Ishikawa (cell line): ENCODE measurements at regions not wholly inside any gene's neighbourhood (a gene's known extent, or its start where the extent isn't known, plus 50 kb on each side); places are given as distances from the start of the nearest gene placed in this dataset.

ENCODE experiments used
- CEBPB ChIP-seq: IDR thresholded peaks from 2 replicates; pipeline ENCODE4 v1.6.1; 2012
- CREB1 ChIP-seq: IDR thresholded peaks from 2 replicates; pipeline ENCODE4 v1.6.1; 2012; ENCODE audit warnings: low read depth
- EGR1 ChIP-seq: IDR thresholded peaks from 2 replicates; pipeline ENCODE4 v1.6.1; 2012
- EP300 ChIP-seq: IDR thresholded peaks from 2 replicates; pipeline ENCODE4 v1.6.1; 2012; ENCODE audit warnings: borderline replicate concordance
- FOXM1 ChIP-seq: IDR thresholded peaks from 2 replicates; pipeline ENCODE4 v1.6.1; 2012; ENCODE audit warnings: low read depth, borderline replicate concordance
- NFIC ChIP-seq: IDR thresholded peaks from 2 replicates; pipeline ENCODE4 v1.6.1; 2012
- RAD21 ChIP-seq: IDR thresholded peaks from 2 replicates; pipeline ENCODE4 v1.6.1; 2012; ENCODE audit warnings: low read depth
- TAF1 ChIP-seq: IDR thresholded peaks from 2 replicates; pipeline ENCODE4 v1.6.1; 2012; ENCODE audit warnings: low read depth, mild to moderate bottlenecking
- TCF12 ChIP-seq: IDR thresholded peaks from 2 replicates; pipeline ENCODE4 v1.6.1; 2012; ENCODE audit warnings: low read depth
- TEAD4 ChIP-seq: IDR thresholded peaks from 2 replicates; pipeline ENCODE4 v1.6.1; 2012
- USF1 ChIP-seq: IDR thresholded peaks from 2 replicates; pipeline ENCODE4 v1.6.1; 2012
- YY1 ChIP-seq: IDR thresholded peaks from 2 replicates; pipeline ENCODE4 v1.6.1; 2012; ENCODE audit warnings: low read depth
- ZBTB7A ChIP-seq: IDR thresholded peaks from 2 replicates; pipeline ENCODE4 v1.6.1; 2012; ENCODE audit warnings: low read depth
- TF ChIP-seq, protein P1 (sequence below): IDR thresholded peaks from 2 replicates; pipeline ENCODE4 v1.6.1; 2012
- TF ChIP-seq, protein P2 (sequence below): IDR thresholded peaks from 2 replicates; pipeline ENCODE4 v1.6.1; 2012; ENCODE audit warnings: low read depth, mild to moderate bottlenecking

- TF ChIP-seq FOXM1 (no peak), EP300 (no peak), USF1 (no peak), YY1 (no peak), CEBPB (no peak), ZBTB7A (no peak), TEAD4 (no peak), TAF1 (no peak), TCF12 (no peak)
Measured at GRCh38 chr13:80873589-80873988, 532.7 kb upstream of the SPRY2 start.

GRCh38 chr13:80871481-80871880 lies 530.6 kb upstream of the SPRY2 start:
- TF ChIP-seq EP300 (no peak), RAD21 (no peak)

- TF ChIP-seq, protein P1, sequence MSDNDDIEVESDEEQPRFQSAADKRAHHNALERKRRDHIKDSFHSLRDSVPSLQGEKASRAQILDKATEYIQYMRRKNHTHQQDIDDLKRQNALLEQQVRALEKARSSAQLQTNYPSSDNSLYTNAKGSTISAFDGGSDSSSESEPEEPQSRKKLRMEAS: no peak
- no peak for TF ChIP-seq EGR1
- no peak for TF ChIP-seq CEBPB
Measured at GRCh38 chr13:80870186-80870585, 529.3 kb upstream of the SPRY2 start.

GRCh38 chr13:80866921-80867320 lies 526.0 kb upstream of the SPRY2 start:
- TF ChIP-seq EGR1 (no peak), EP300 (no peak), NFIC (no peak), YY1 (no peak)

GRCh38 chr13:80865329-80865728 lies 524.4 kb upstream of the SPRY2 start:
- TF ChIP-seq CREB1 (no peak), RAD21 (no peak), CEBPB (no peak), TEAD4 (no peak), USF1 (no peak), EGR1 (no peak), TCF12 (no peak), FOXM1 (no peak), EP300 (no peak), YY1 (no peak), ZBTB7A (no peak), TAF1 (no peak), NFIC (no peak)
- TF ChIP-seq, protein P1: no peak
- TF ChIP-seq, protein P2, sequence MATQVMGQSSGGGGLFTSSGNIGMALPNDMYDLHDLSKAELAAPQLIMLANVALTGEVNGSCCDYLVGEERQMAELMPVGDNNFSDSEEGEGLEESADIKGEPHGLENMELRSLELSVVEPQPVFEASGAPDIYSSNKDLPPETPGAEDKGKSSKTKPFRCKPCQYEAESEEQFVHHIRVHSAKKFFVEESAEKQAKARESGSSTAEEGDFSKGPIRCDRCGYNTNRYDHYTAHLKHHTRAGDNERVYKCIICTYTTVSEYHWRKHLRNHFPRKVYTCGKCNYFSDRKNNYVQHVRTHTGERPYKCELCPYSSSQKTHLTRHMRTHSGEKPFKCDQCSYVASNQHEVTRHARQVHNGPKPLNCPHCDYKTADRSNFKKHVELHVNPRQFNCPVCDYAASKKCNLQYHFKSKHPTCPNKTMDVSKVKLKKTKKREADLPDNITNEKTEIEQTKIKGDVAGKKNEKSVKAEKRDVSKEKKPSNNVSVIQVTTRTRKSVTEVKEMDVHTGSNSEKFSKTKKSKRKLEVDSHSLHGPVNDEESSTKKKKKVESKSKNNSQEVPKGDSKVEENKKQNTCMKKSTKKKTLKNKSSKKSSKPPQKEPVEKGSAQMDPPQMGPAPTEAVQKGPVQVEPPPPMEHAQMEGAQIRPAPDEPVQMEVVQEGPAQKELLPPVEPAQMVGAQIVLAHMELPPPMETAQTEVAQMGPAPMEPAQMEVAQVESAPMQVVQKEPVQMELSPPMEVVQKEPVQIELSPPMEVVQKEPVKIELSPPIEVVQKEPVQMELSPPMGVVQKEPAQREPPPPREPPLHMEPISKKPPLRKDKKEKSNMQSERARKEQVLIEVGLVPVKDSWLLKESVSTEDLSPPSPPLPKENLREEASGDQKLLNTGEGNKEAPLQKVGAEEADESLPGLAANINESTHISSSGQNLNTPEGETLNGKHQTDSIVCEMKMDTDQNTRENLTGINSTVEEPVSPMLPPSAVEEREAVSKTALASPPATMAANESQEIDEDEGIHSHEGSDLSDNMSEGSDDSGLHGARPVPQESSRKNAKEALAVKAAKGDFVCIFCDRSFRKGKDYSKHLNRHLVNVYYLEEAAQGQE: no peak

- TF ChIP-seq NFIC: no peak
- no peak for TF ChIP-seq CEBPB
- TF ChIP-seq, protein P1: no peak
- TF ChIP-seq, protein P2: no peak
- no peak for TF ChIP-seq ZBTB7A
- no peak for TF ChIP-seq EGR1
- TF ChIP-seq RAD21: no peak
- no peak for TF ChIP-seq CREB1
- TF ChIP-seq TAF1: no peak
- TF ChIP-seq FOXM1: no peak
- TF ChIP-seq USF1: no peak
- TF ChIP-seq TCF12: no peak
- no peak for TF ChIP-seq TEAD4
- TF ChIP-seq EP300: no peak
Measured at GRCh38 chr13:80862456-80862855, 521.5 kb upstream of the SPRY2 start.
